ENCODE measurements at regions not wholly inside any gene's neighbourhood (a gene's known extent, or its start where the extent isn't known, plus 50 kb on each side); places are given as distances from the start of the nearest gene placed in this dataset.

- TF ChIP-seq ARNTL (CRISPR knock-in tag; IDR thresholded peaks at IDR 0.05; ENCODE audit: borderline replicate concordance, low read depth) (no peak), ZFP30 (CRISPR knock-in tag; IDR thresholded peaks at IDR 0.05) (no peak), PATZ1 (CRISPR knock-in tag; IDR thresholded peaks at IDR 0.05; ENCODE audit: borderline replicate concordance) (no peak), BACH2 (CRISPR knock-in tag; IDR thresholded peaks at IDR 0.05; ENCODE audit: borderline replicate concordance) (no peak), ZFP3 (CRISPR knock-in tag; IDR thresholded peaks at IDR 0.05) (no peak)
Measured at GRCh38 chr11:45392154-45392553, 106.0 kb upstream of the SYT13 start.
